ENCODE measurements at regions not wholly inside any gene's neighbourhood (a gene's known extent, or its start where the extent isn't known, plus 50 kb on each side); places are given as distances from the start of the nearest gene placed in this dataset.

DNA sequence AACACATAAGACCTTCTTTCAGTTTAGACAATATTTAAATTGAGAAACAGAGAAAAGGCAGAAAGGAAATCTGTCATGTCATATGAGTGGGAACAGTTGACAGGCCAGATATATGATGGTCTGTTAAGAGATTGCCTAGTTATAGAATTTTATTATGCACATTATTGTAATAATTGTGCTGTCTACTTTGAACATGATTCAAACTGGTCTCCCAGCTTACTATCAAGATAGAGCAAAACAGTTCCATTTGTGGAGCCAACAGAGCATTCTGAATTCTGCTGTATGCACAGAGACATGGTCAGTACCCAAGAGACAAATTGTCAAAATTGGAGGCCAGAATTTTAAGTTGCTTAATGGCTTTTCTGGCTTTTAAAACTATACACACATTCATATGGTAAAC is 139.4 kb downstream of the FBXO8 start:
- ATAC-seq: no peak
- Histone ChIP-seq H3K4me1 (no peaks in the 10 kb centered on the region), H3K4me3 (no peak overlapping the region), H3K27ac (no peak overlapping the region), H3K27me3 (no peaks in the 10 kb centered on the region), H3K36me3 (no peaks in the 10 kb centered on the region), H3K9me3 (no peaks in the 10 kb centered on the region)
- TF ChIP-seq POLR2A (IDR thresholded peaks at IDR 0.05): no peak
- TF ChIP-seq, protein P1, sequence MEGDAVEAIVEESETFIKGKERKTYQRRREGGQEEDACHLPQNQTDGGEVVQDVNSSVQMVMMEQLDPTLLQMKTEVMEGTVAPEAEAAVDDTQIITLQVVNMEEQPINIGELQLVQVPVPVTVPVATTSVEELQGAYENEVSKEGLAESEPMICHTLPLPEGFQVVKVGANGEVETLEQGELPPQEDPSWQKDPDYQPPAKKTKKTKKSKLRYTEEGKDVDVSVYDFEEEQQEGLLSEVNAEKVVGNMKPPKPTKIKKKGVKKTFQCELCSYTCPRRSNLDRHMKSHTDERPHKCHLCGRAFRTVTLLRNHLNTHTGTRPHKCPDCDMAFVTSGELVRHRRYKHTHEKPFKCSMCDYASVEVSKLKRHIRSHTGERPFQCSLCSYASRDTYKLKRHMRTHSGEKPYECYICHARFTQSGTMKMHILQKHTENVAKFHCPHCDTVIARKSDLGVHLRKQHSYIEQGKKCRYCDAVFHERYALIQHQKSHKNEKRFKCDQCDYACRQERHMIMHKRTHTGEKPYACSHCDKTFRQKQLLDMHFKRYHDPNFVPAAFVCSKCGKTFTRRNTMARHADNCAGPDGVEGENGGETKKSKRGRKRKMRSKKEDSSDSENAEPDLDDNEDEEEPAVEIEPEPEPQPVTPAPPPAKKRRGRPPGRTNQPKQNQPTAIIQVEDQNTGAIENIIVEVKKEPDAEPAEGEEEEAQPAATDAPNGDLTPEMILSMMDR (IDR thresholded peaks at IDR 0.05): no peak
- intact Hi-C loops (cut with DNase I): no loop called here
- no peak for DNase-seq

- intact Hi-C loops (cut with DNase I): no loop called here
- H3K27me3 ChIP-seq: no peaks in the 10 kb centered on the region
- no peak overlapping the region for H3K27ac ChIP-seq
- no peak for ATAC-seq
- no peaks in the 10 kb centered on the region for H3K4me1 ChIP-seq
- TF ChIP-seq POLR2A (IDR thresholded peaks at IDR 0.05): no peak
- TF ChIP-seq, protein P1 (IDR thresholded peaks at IDR 0.05): no peak
- WGBS (ENCODE audit: insufficient coverage, low coverage, low lambda C conversion rate, missing lambda C conversion rate): 47% methylated on average over 3 of the region's 3 CpGs
- no peak for DNase-seq
- no peak overlapping the region for H3K4me3 ChIP-seq
- H3K9me3 ChIP-seq: no peaks in the 10 kb centered on the region
- no peaks in the 10 kb centered on the region for H3K36me3 ChIP-seq
Measured at GRCh38 chr4:174141876-174142275, 141.6 kb downstream of the FBXO8 start.

- DNase-seq (no peak), ATAC-seq (no peak)
- H3K9me3 ChIP-seq: no peaks in the 10 kb centered on the region
- H3K4me1 ChIP-seq: no peaks in the 10 kb centered on the region
- no peaks in the 10 kb centered on the region for H3K36me3 ChIP-seq
- TF ChIP-seq, protein P1 (IDR thresholded peaks at IDR 0.05): no peak
- TF ChIP-seq POLR2A (IDR thresholded peaks at IDR 0.05): no peak
- WGBS (ENCODE audit: insufficient coverage, low coverage, low lambda C conversion rate, missing lambda C conversion rate): 75% methylated on average over 1 of the region's 1 CpG
- no peaks in the 10 kb centered on the region for H3K27me3 ChIP-seq
- intact Hi-C loops (cut with DNase I): no loop called here
- no peak overlapping the region for H3K4me3 ChIP-seq
- no peak overlapping the region for H3K27ac ChIP-seq
Measured at GRCh38 chr4:174138616-174139015, 144.9 kb downstream of the FBXO8 start.

DNA sequence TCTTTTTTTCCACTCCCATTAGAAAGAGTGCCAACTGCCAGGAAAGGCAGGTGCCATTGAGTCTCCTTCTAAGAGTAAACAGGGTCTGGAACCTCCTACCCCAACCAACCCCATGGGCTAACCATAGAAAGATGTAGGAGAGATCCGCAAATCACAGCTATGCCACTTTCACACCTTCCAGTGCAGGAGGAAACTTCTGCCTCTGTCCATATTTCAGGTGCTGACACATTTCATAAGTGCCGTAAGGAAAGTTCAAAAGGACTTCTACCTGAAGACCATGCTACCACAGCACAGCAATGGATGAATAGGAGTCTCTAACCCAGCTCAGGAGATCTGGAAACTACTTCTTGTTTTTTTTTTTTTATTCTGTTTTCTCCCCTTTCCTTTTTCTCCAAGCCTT is 145.8 kb downstream of the FBXO8 start:
- TF ChIP-seq, protein P1 (IDR thresholded peaks at IDR 0.05): no peak
- TF ChIP-seq POLR2A (IDR thresholded peaks at IDR 0.05): no peak
- no peak overlapping the region for H3K27ac ChIP-seq
- H3K4me1 ChIP-seq: no peaks in the 10 kb centered on the region
- WGBS (ENCODE audit: insufficient coverage, low coverage, low lambda C conversion rate, missing lambda C conversion rate): 22% methylated on average over 1 of the region's 2 CpGs
- no peaks in the 10 kb centered on the region for H3K9me3 ChIP-seq
- no peak for DNase-seq
- no peaks in the 10 kb centered on the region for H3K27me3 ChIP-seq
- H3K36me3 ChIP-seq: no peaks in the 10 kb centered on the region
- intact Hi-C loops (cut with DNase I): no loop called here
- no peak overlapping the region for H3K4me3 ChIP-seq
- no peak for ATAC-seq

DNA sequence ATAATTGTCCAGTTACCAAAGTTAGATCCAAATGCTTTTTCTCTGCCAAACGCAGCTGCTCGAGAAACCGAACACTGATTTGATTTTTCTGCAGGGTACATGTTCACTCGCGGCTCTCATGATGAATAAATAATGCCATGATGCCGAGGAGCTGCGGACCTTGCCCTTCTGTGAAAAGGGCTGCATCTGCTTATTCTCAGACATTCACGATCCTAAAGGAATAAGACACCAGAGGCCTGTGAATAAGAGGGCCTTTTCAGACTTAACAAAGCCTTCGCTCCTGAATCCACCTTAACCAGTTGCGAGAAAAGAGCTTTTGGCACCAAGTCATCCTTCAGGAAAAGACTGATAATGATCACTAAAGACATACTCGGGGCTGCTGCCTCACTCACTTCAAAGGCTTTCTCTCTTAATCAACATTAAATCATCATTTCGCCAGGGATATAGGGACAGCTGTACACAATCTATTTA is 147.5 kb downstream of the FBXO8 start:
- no peak for DNase-seq
- 24% methylated on average over 11 of the region's 12 CpGs for WGBS (ENCODE audit: insufficient coverage, low coverage, low lambda C conversion rate, missing lambda C conversion rate)
- ATAC-seq: no peak
- no peak overlapping the region for H3K4me3 ChIP-seq
- no peak overlapping the region for H3K27ac ChIP-seq
- intact Hi-C loops (cut with DNase I): no loop called here
- no peaks in the 10 kb centered on the region for H3K4me1 ChIP-seq
- no peaks in the 10 kb centered on the region for H3K9me3 ChIP-seq
- no peaks in the 10 kb centered on the region for H3K27me3 ChIP-seq
- H3K36me3 ChIP-seq: no peaks in the 10 kb centered on the region
- TF ChIP-seq, protein P1 (IDR thresholded peaks at IDR 0.05): no peak
- no peak for TF ChIP-seq POLR2A (IDR thresholded peaks at IDR 0.05)

Data from right lobe of liver (tissue), 6 donors.